ENCODE measurements at regions not wholly inside any gene's neighbourhood (a gene's known extent, or its start where the extent isn't known, plus 50 kb on each side); places are given as distances from the start of the nearest gene placed in this dataset.
"Not testable (repeated sequence)": the region's sequence is repeated elsewhere in the genome, so short reads cannot be mapped to it uniquely, and the experiment has no call there.

- H3K4me1 Mint-ChIP-seq (ENCODE audit: low read depth) = peaks cover 2% of the 10 kb centered on the region
- no peaks in the 10 kb centered on the region for H3K36me3 Mint-ChIP-seq (ENCODE audit: insufficient read depth)
- peaks cover 22% of the 10 kb centered on the region for H3K27me3 Mint-ChIP-seq
- DNase-seq (ENCODE audit: low spot score, unreplicated experiment) = no peak
- no peak overlapping the region for H3K27ac Mint-ChIP-seq
- H3K9me3 Mint-ChIP-seq (ENCODE audit: low read depth) = no peaks in the 10 kb centered on the region
- H3K4me3 Mint-ChIP-seq (ENCODE audit: low read depth) = no peak overlapping the region
- TF ChIP-seq CTCF (IDR thresholded peaks at IDR 0.05; ENCODE audit: unreplicated experiment) = no peak
Observed at GRCh38 chr17:68674029-68674925, 73.1 kb upstream of the FAM20A start.

- no peak overlapping the region for H3K4me3 Mint-ChIP-seq (ENCODE audit: low read depth)
- H3K9me3 Mint-ChIP-seq (ENCODE audit: low read depth) = no peaks in the 10 kb centered on the region
- H3K36me3 Mint-ChIP-seq (ENCODE audit: insufficient read depth) = no peaks in the 10 kb centered on the region
- H3K4me1 Mint-ChIP-seq (ENCODE audit: low read depth) = peaks cover 2% of the 10 kb centered on the region
- peaks cover 23% of the 10 kb centered on the region for H3K27me3 Mint-ChIP-seq
- H3K27ac Mint-ChIP-seq = no peak overlapping the region
- no peak for TF ChIP-seq CTCF (IDR thresholded peaks at IDR 0.05; ENCODE audit: unreplicated experiment)
- DNase-seq (ENCODE audit: low spot score, unreplicated experiment) = no peak
Observed at GRCh38 chr17:68670967-68671693, 70.0 kb upstream of the FAM20A start.

- H3K4me1 Mint-ChIP-seq (ENCODE audit: low read depth); H3K27ac Mint-ChIP-seq; DNase-seq (ENCODE audit: low spot score, unreplicated experiment); H3K36me3 Mint-ChIP-seq (ENCODE audit: insufficient read depth); H3K9me3 Mint-ChIP-seq (ENCODE audit: low read depth); H3K4me3 Mint-ChIP-seq (ENCODE audit: low read depth): not testable (repeated sequence)
- H3K27me3 Mint-ChIP-seq = peaks cover 21% of the 10 kb centered on the region
Observed at GRCh38 chr17:68666438-68666837, 65.3 kb upstream of the FAM20A start.

GRCh38 chr17:68665373-68665772 is 64.2 kb upstream of the FAM20A start:
- Mint-ChIP-seq H3K4me3 (ENCODE audit: low read depth) (no peak overlapping the region), H3K36me3 (ENCODE audit: insufficient read depth) (no peaks in the 10 kb centered on the region), H3K4me1 (ENCODE audit: low read depth) (peaks cover 5% of the 10 kb centered on the region), H3K27ac (no peak overlapping the region), H3K27me3 (peaks cover 19% of the 10 kb centered on the region), H3K9me3 (ENCODE audit: low read depth) (peaks cover 3% of the 10 kb centered on the region)
- no peak for DNase-seq (ENCODE audit: low spot score, unreplicated experiment)
- TF ChIP-seq CTCF (IDR thresholded peaks at IDR 0.05; ENCODE audit: unreplicated experiment) = no peak

GRCh38 chr17:68662479-68662878 is 61.3 kb upstream of the FAM20A start:
- H3K27ac Mint-ChIP-seq = no peak overlapping the region
- peaks cover 26% of the 10 kb centered on the region for H3K27me3 Mint-ChIP-seq
- H3K4me3 Mint-ChIP-seq (ENCODE audit: low read depth) = no peak overlapping the region
- peaks cover 3% of the 10 kb centered on the region for H3K9me3 Mint-ChIP-seq (ENCODE audit: low read depth)
- TF ChIP-seq CTCF (IDR thresholded peaks at IDR 0.05; ENCODE audit: unreplicated experiment) = no peak
- DNase-seq (ENCODE audit: low spot score, unreplicated experiment) = no peak
- peaks cover 6% of the 10 kb centered on the region for H3K4me1 Mint-ChIP-seq (ENCODE audit: low read depth)
- no peaks in the 10 kb centered on the region for H3K36me3 Mint-ChIP-seq (ENCODE audit: insufficient read depth)
